IMR-90 (cell line): ENCODE measurements at regions not wholly inside any gene's neighbourhood (a gene's known extent, or its start where the extent isn't known, plus 50 kb on each side); places are given as distances from the start of the nearest gene placed in this dataset.

Source experiments
- ATAC-seq: fragments of 200-7000 bp; cut with Tn5 transposase; 2 replicates; pipeline ENCODE4 v1.9.1; 2020; ENCODE audit warnings: low read depth, mild to moderate bottlenecking, moderate library complexity
- BruUV-seq: library from RNA; stranded (reverse); fragments of 400-500 nt; replicated peaks from 2 replicates; lab custom pipeline; 2021; lab: Mats Ljungman, UMichigan
- CTCF ChIA-PET: fragments of 300-600 bp; formaldehyde crosslinking; extraction: SDS; loops from one replicate; lab custom pipeline; 2021; ENCODE audit warnings: antibody characterized with exemption; lab: Yijun Ruan, JAX
- POLR2A ChIA-PET: fragments of 300-600 bp; sonication (Branson Sonifier 250); formaldehyde crosslinking; loops from one replicate; lab custom pipeline; 2022; ENCODE audit warnings: antibody characterized with exemption; ENCODE audit not compliant: unreplicated experiment; lab: Charles Lee
- DNase-seq: peaks from one replicate; pipeline ENCODE4 v3.0.0; 2013
- H2AFZ ChIP-seq: replicated peaks from 2 replicates; pipeline ENCODE3; 2013; ENCODE audit warnings: low read length, mild to moderate bottlenecking; ENCODE audit not compliant: poor library complexity
- H2AK5ac ChIP-seq: 2 replicates; pipeline ENCODE4 v1.6.1; 2013; ENCODE audit warnings: low read depth, low read length, inconsistent platforms
- H2AK9ac ChIP-seq: replicated peaks from 2 replicates; pipeline ENCODE3; 2013; ENCODE audit warnings: mild to moderate bottlenecking, low read depth, low read length, moderate library complexity; ENCODE audit not compliant: poor library complexity
- H2BK120ac ChIP-seq: 2 replicates; pipeline ENCODE4 v1.6.1; 2013; ENCODE audit warnings: low read depth, low read length, inconsistent platforms
- H2BK15ac ChIP-seq: 3 replicates; pipeline ENCODE4 v1.6.1; 2013; ENCODE audit warnings: low read depth, low read length, inconsistent platforms
- H2BK20ac ChIP-seq: 2 replicates; pipeline ENCODE4 v1.6.1; 2013; ENCODE audit warnings: low read depth, mild to moderate bottlenecking, inconsistent platforms, low read length, moderate library complexity
- H2BK5ac ChIP-seq: 2 replicates; pipeline ENCODE4 v1.6.1; 2013; ENCODE audit warnings: mild to moderate bottlenecking, low read depth, low read length, inconsistent platforms; ENCODE audit not compliant: poor library complexity, severe bottlenecking
- H3K14ac ChIP-seq: replicated peaks from 2 replicates; pipeline ENCODE4 v1.6.1; 2013; ENCODE audit warnings: low read depth, low read length, inconsistent platforms
- H3K18ac ChIP-seq: 2 replicates; pipeline ENCODE4 v1.6.1; 2013; ENCODE audit warnings: low read depth, low read length, control low read depth
- H3K23ac ChIP-seq: 2 replicates; pipeline ENCODE4 v1.6.1; 2013; ENCODE audit warnings: low read depth, low read length, inconsistent platforms
- H3K27ac ChIP-seq: 2 replicates; pipeline ENCODE4 v1.5.1; 2013; ENCODE audit warnings: mild to moderate bottlenecking, control low read depth, low read length; ENCODE audit not compliant: insufficient read depth
- H3K27me3 ChIP-seq: 2 replicates; pipeline ENCODE4 v1.6.1; 2013; ENCODE audit warnings: low read length; ENCODE audit not compliant: control insufficient read depth, insufficient read depth
- H3K36me3 ChIP-seq: 2 replicates; pipeline ENCODE4 v1.6.1; 2013; ENCODE audit warnings: low read length, mixed read lengths; ENCODE audit not compliant: control insufficient read depth, insufficient read depth
- H3K4ac ChIP-seq: 2 replicates; pipeline ENCODE4 v1.6.1; 2013; ENCODE audit warnings: low read depth, low read length, inconsistent platforms
- H3K4me1 ChIP-seq: 2 replicates; pipeline ENCODE4 v1.6.1; 2013; ENCODE audit warnings: low read length, mixed read lengths; ENCODE audit not compliant: control insufficient read depth, insufficient read depth
- H3K4me2 ChIP-seq: 2 replicates; pipeline ENCODE4 v1.6.1; 2013; ENCODE audit warnings: low read depth, mild to moderate bottlenecking, control low read depth, low read length, moderate library complexity
- H3K4me3 ChIP-seq: 2 replicates; pipeline ENCODE4 v1.5.1; 2013; ENCODE audit warnings: low read depth, mild to moderate bottlenecking, control low read depth, low read length, moderate library complexity; ENCODE audit not compliant: insufficient read depth
- H3K56ac ChIP-seq: 2 replicates; pipeline ENCODE4 v1.6.1; 2013; ENCODE audit warnings: low read length, inconsistent platforms; ENCODE audit not compliant: insufficient read depth; ENCODE audit errors: extremely low read depth
- H3K79me1 ChIP-seq, 2 experiments: 2 replicates each; pipeline ENCODE4 v1.6.1; 2013; ENCODE audit warnings: low read length in 2 of 2, inconsistent platforms in 1 of 2, low read depth in 1 of 2
- H3K9ac ChIP-seq: 2 replicates; pipeline ENCODE4 v1.6.1; 2013; ENCODE audit warnings: low read depth, low read length, control low read depth
- H3K9me1 ChIP-seq: 2 replicates; pipeline ENCODE4 v1.6.1; 2013; ENCODE audit warnings: low read length, inconsistent platforms; ENCODE audit not compliant: insufficient read depth
- H3K9me3 ChIP-seq: 2 replicates; pipeline ENCODE4 v1.6.1; 2013; ENCODE audit warnings: low read length; ENCODE audit not compliant: control insufficient read depth, insufficient read depth
- H4K20me1 ChIP-seq: 2 replicates; pipeline ENCODE4 v1.6.1; 2013; ENCODE audit warnings: low read length, inconsistent platforms; ENCODE audit not compliant: insufficient read depth
- H4K5ac ChIP-seq: 2 replicates; pipeline ENCODE4 v1.6.1; 2013; ENCODE audit warnings: mild to moderate bottlenecking, low read depth, low read length, control low read depth
- H4K8ac ChIP-seq, 2 experiments: 2 replicates each; pipeline ENCODE4 v1.6.1; 2013; ENCODE audit warnings: low read depth in 2 of 2, low read length in 2 of 2, control low read depth in 1 of 2, inconsistent platforms in 1 of 2
- H4K91ac ChIP-seq: 2 replicates; pipeline ENCODE4 v1.6.1; 2013; ENCODE audit warnings: low read depth, low read length, inconsistent platforms; ENCODE audit not compliant: insufficient read depth
- BHLHE40 ChIP-seq: fragments of 150-350 bp; IDR thresholded peaks from 2 replicates; pipeline ENCODE4 v1.6.1; 2016; ENCODE audit warnings: mild to moderate bottlenecking, low read depth, low read length
- CEBPB ChIP-seq: IDR thresholded peaks from 2 replicates; pipeline ENCODE4 v1.6.1; 2012; ENCODE audit warnings: low read depth, low read length, improper control_type of control experiment
- CHD1 ChIP-seq: IDR thresholded peaks from 2 replicates; pipeline ENCODE4 v1.6.1; 2012; ENCODE audit warnings: low read depth, low read length, improper control_type of control experiment
- CTCF ChIP-seq: conservative IDR thresholded peaks from 2 replicates; pipeline ENCODE4 v1.5.1; 2012; ENCODE audit warnings: mild to moderate bottlenecking, low read depth, low read length, improper control_type of control experiment
- ELK1 ChIP-seq: fragments of 150-350 bp; IDR thresholded peaks from 2 replicates; pipeline ENCODE4 v1.6.1; 2016; ENCODE audit warnings: low read depth, mild to moderate bottlenecking, low read length, moderate library complexity, borderline replicate concordance
- FOS ChIP-seq: fragments of 150-350 bp; IDR thresholded peaks from 2 replicates; pipeline ENCODE4 v1.6.1; 2016; ENCODE audit warnings: low read depth, low read length
- MAFK ChIP-seq: IDR thresholded peaks from 2 replicates; pipeline ENCODE4 v1.6.1; 2012; ENCODE audit warnings: low read depth, low read length, improper control_type of control experiment
- MAZ ChIP-seq: IDR thresholded peaks from 2 replicates; pipeline ENCODE4 v1.6.1; 2012; ENCODE audit warnings: low read depth, mild to moderate bottlenecking, low read length, improper control_type of control experiment, moderate library complexity, borderline replicate concordance
- MXI1 ChIP-seq: IDR thresholded peaks from 2 replicates; pipeline ENCODE4 v1.6.1; 2012; ENCODE audit warnings: low read depth, mild to moderate bottlenecking, low read length, moderate library complexity, borderline replicate concordance
- NFE2L2 ChIP-seq: fragments of 150-350 bp; IDR thresholded peaks from 2 replicates; pipeline ENCODE4 v1.6.1; 2016; ENCODE audit warnings: low read depth, mild to moderate bottlenecking, low read length
- POLR2A ChIP-seq: IDR thresholded peaks from 2 replicates; pipeline ENCODE4 v1.6.1; 2012; ENCODE audit warnings: mild to moderate bottlenecking, low read depth, low read length
- RAD21 ChIP-seq: IDR thresholded peaks from 2 replicates; pipeline ENCODE4 v1.6.1; 2012; ENCODE audit warnings: low read length, improper control_type of control experiment
- RCOR1 ChIP-seq: IDR thresholded peaks from 2 replicates; pipeline ENCODE4 v1.6.1; 2012; ENCODE audit warnings: mild to moderate bottlenecking, low read length, improper control_type of control experiment; ENCODE audit not compliant: insufficient replicate concordance
- RFX5 ChIP-seq: IDR thresholded peaks from 2 replicates; pipeline ENCODE4 v1.8.0; 2012; ENCODE audit warnings: low read depth, mild to moderate bottlenecking, low read length, moderate library complexity
- SMC3 ChIP-seq: fragments of 150-350 bp; IDR thresholded peaks from 2 replicates; pipeline ENCODE4 v1.6.1; 2016; ENCODE audit warnings: low read depth, mild to moderate bottlenecking, antibody characterized with exemption, low read length, moderate library complexity
- USF2 ChIP-seq: fragments of 150-350 bp; IDR thresholded peaks from 2 replicates; pipeline ENCODE4 v1.6.1; 2017; ENCODE audit warnings: mild to moderate bottlenecking, antibody characterized with exemption, low read length, low read depth
- WGBS, 2 experiments: methylation state at CpG; one replicate each; pipeline versions ENCODE4 v1.1.5 to v1.1.7; 2013; ENCODE audit warnings: missing lambda C conversion rate in 2 of 2; ENCODE audit not compliant: insufficient read length in 1 of 2; ENCODE audit errors: extremely low coverage in 2 of 2; 5-methylcytosine and 5-hydroxymethylcytosine counted together
- dilution Hi-C: fragments of 300-500 bp; cut with HindIII; formaldehyde crosslinking; loops from one replicate; pipeline ENCODE4 v1.14.3; 2018; ENCODE audit warnings: low sequenced_read_pairs; ENCODE audit not compliant: unreplicated experiment
- in situ Hi-C: fragments of 300-500 bp; cut with MboI; formaldehyde crosslinking; loops from 3 replicates; pipeline ENCODE4 v1.14.3; 2019; ENCODE audit warnings: low sequenced_read_pairs, inconsistent platforms, mixed read lengths
- intact Hi-C: fragments of 100-400 bp; cut with micrococcal nuclease; formaldehyde crosslinking; loops from 2 replicates; pipeline ENCODE4 v1.10.0; 2022

- no peaks in the 10 kb centered on the region for H3K4me1 ChIP-seq
- H3K4ac ChIP-seq = no peak overlapping the region
- H2BK120ac ChIP-seq = no peak overlapping the region
- no peak overlapping the region for H3K4me3 ChIP-seq
- BruUV-seq = no TSS peak
- no peak overlapping the region for H4K8ac ChIP-seq
- no peak overlapping the region for H4K91ac ChIP-seq
- no peak overlapping the region for H3K23ac ChIP-seq
- H3K27ac ChIP-seq = no peak overlapping the region
- H3K9me3 ChIP-seq = no peaks in the 10 kb centered on the region
- ChIA-PET CTCF (no interaction called here), POLR2A (no interaction called here)
- H3K79me1 ChIP-seq = no peaks in the 10 kb centered on the region
- H2AK5ac ChIP-seq = no peak overlapping the region
- no peak overlapping the region for H3K14ac ChIP-seq
- no peaks in the 10 kb centered on the region for H3K36me3 ChIP-seq
- H4K20me1 ChIP-seq = no peaks in the 10 kb centered on the region
- no peak for DNase-seq
- no peak overlapping the region for H3K18ac ChIP-seq
- WGBS, 2 experiments = no CpG with 5 or more reads among the region's 2 CpGs
- intact Hi-C loops (no loop called here), in situ Hi-C loops (no loop called here), dilution Hi-C loops (no loop called here)
- no peak overlapping the region for H2BK15ac ChIP-seq
- TF ChIP-seq USF2 (no peak), RFX5 (no peak), MAFK (no peak), RCOR1 (no peak), CEBPB (no peak), BHLHE40 (no peak), CHD1 (no peak), FOS (no peak), SMC3 (no peak), MXI1 (no peak), POLR2A (no peak), MAZ (no peak), ELK1 (no peak), CTCF (no peak), RAD21 (no peak), NFE2L2 (no peak)
- no peak overlapping the region for H2BK5ac ChIP-seq
- H2AFZ ChIP-seq = no peak overlapping the region
- H3K9me1 ChIP-seq = no peaks in the 10 kb centered on the region
- H3K9ac ChIP-seq = no peak overlapping the region
- no peak for ATAC-seq
- no peak overlapping the region for H3K56ac ChIP-seq
- no peak overlapping the region for H2BK20ac ChIP-seq
- H3K4me2 ChIP-seq = no peak overlapping the region
- H4K5ac ChIP-seq = no peak overlapping the region
- H3K27me3 ChIP-seq = no peaks in the 10 kb centered on the region
- H2AK9ac ChIP-seq = no peak overlapping the region
These were observed 390.1 kb upstream of the ARHGEF26 start for GRCh38 chr3:153731071-153731470.
